Activated T-helper 2 cell treated with anti-CD3 and anti-CD28 coated beads, Interferon-gamma antibody, Interleukin-2, Interleukin-4, amounts not matched to agents 10 μg/mL and 5 μg/mL and 100 μg/mL, durations not matched to agents 14 hours and 24 hours and 36 hours (primary cell): ENCODE measurements at regions not wholly inside any gene's neighbourhood (a gene's known extent, or its start where the extent isn't known, plus 50 kb on each side); places are given as distances from the start of the nearest gene placed in this dataset.

Experiments used
- DNase-seq: peaks from one replicate; pipeline ENCODE4 v3.0.0; 2021; ENCODE audit warnings: low spot score
- H3K27ac Mint-ChIP-seq: one replicate; pipeline ENCODE4 v1.8.0; 2021; ENCODE audit warnings: mixed read lengths
- H3K27me3 Mint-ChIP-seq: one replicate; pipeline ENCODE4 v1.8.0; 2021; ENCODE audit warnings: low read depth, mixed read lengths
- H3K36me3 Mint-ChIP-seq: one replicate; pipeline ENCODE4 v1.8.0; 2021; ENCODE audit warnings: low read depth, mixed read lengths
- H3K4me1 Mint-ChIP-seq: one replicate; pipeline ENCODE4 v1.8.0; 2021; ENCODE audit warnings: low read depth, mixed read lengths
- H3K4me3 Mint-ChIP-seq: one replicate; pipeline ENCODE4 v1.8.0; 2021; ENCODE audit warnings: low read depth, mild to moderate bottlenecking, moderate library complexity, mixed read lengths
- H3K9me3 Mint-ChIP-seq: one replicate; pipeline ENCODE4 v1.8.0; 2021; ENCODE audit warnings: mixed read lengths
- intact Hi-C: fragments of 100-400 bp; cut with micrococcal nuclease; formaldehyde crosslinking; loops from one replicate; pipeline ENCODE4 v1.15.1; 2023

- Mint-ChIP-seq H3K36me3 (no peaks in the 10 kb centered on the region), H3K27ac (no peak overlapping the region), H3K4me1 (no peaks in the 10 kb centered on the region), H3K4me3 (no peak overlapping the region), H3K9me3 (peaks cover 22% of the 10 kb centered on the region), H3K27me3 (no peaks in the 10 kb centered on the region)
- intact Hi-C loops: no loop called here
- no peak for DNase-seq
These were observed 912.9 kb upstream of the INTU start for GRCh38 chr4:126719852-126720251.

GRCh38 chr4:126725906-126726305, 906.9 kb upstream of the INTU start:
- no peaks in the 10 kb centered on the region for H3K4me1 Mint-ChIP-seq
- intact Hi-C loops: no loop called here
- H3K4me3 Mint-ChIP-seq: no peak overlapping the region
- H3K27ac Mint-ChIP-seq: no peak overlapping the region
- H3K36me3 Mint-ChIP-seq: no peaks in the 10 kb centered on the region
- H3K9me3 Mint-ChIP-seq: peaks cover 11% of the 10 kb centered on the region
- no peak for DNase-seq
- no peaks in the 10 kb centered on the region for H3K27me3 Mint-ChIP-seq

DNA sequence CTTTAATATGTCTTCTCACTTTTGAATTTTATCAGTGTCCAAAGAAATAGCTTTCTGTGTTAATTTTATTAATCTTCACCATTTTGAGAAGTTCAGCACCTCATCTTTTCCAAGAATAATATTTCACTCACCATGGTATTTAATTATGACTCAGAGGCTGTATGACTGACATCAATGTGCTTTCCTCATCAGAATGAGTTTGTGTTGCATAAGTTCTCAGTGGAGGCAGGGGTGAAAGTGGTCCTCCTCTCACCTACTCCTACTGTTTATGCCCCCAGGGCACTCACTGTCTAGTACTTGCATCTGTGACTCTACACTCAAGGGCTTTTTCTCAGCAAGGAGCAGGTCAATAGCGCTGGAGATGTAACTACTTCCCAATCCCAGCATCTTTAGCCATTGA, 905.3 kb upstream of the INTU start:
- H3K4me1 Mint-ChIP-seq: no peaks in the 10 kb centered on the region
- intact Hi-C loops: no loop called here
- no peak overlapping the region for H3K4me3 Mint-ChIP-seq
- no peak for DNase-seq
- peaks cover 8% of the 10 kb centered on the region for H3K9me3 Mint-ChIP-seq
- no peaks in the 10 kb centered on the region for H3K27me3 Mint-ChIP-seq
- no peak overlapping the region for H3K27ac Mint-ChIP-seq
- H3K36me3 Mint-ChIP-seq: no peaks in the 10 kb centered on the region

DNA sequence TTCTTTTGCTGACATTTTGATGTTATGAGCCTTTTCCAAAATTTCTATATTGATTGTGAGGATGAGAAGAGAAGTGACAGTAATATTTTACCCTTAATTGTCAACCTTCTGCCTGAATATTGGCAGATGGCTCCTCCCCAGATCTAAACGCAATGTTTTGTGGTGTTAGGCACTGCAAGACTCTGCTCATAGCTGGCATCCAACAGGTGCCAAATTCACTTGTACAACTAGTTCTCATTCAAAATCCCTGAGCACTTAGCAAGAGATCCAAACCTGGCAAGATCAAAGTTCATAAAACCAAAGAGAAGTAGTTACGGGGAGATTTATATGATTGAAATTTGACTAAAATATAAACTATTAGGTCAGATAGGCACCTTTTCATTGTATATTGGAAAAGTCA, 901.7 kb upstream of the INTU start:
- H3K4me1 Mint-ChIP-seq: no peaks in the 10 kb centered on the region
- peaks cover 4% of the 10 kb centered on the region for H3K9me3 Mint-ChIP-seq
- H3K27me3 Mint-ChIP-seq: no peaks in the 10 kb centered on the region
- H3K36me3 Mint-ChIP-seq: no peaks in the 10 kb centered on the region
- intact Hi-C loops: no loop called here
- H3K27ac Mint-ChIP-seq: no peak overlapping the region
- H3K4me3 Mint-ChIP-seq: no peak overlapping the region
- no peak for DNase-seq

- Mint-ChIP-seq H3K4me1 (no peaks in the 10 kb centered on the region), H3K27ac (no peak overlapping the region), H3K36me3 (no peaks in the 10 kb centered on the region), H3K27me3 (no peaks in the 10 kb centered on the region), H3K4me3 (no peak overlapping the region), H3K9me3 (peaks cover 4% of the 10 kb centered on the region)
- no peak for DNase-seq
- intact Hi-C loops: no loop called here
These were observed 899.5 kb upstream of the INTU start for GRCh38 chr4:126733301-126733700.

DNA sequence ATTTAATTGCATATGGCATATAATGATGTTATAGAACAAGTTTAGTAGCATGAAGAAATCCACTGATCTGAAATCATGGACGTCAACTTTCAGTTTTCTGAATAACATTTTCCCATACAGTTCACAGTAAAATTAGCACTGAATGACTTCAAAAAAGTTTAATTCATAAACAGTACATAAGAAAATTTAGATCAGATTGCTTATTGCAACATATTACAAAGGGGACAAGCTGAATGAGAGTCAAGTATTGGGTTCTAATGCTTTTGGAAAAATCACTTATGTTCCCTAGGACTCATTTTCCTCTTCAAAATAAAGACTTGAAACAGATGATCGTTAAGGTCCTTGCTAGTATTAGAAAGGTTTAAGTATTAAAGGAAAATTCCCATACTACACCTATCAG, 898.3 kb upstream of the INTU start:
- no peaks in the 10 kb centered on the region for H3K36me3 Mint-ChIP-seq
- intact Hi-C loops: no loop called here
- no peak overlapping the region for H3K4me3 Mint-ChIP-seq
- H3K27ac Mint-ChIP-seq: no peak overlapping the region
- DNase-seq: no peak
- H3K27me3 Mint-ChIP-seq: no peaks in the 10 kb centered on the region
- no peaks in the 10 kb centered on the region for H3K4me1 Mint-ChIP-seq
- peaks cover 4% of the 10 kb centered on the region for H3K9me3 Mint-ChIP-seq

GRCh38 chr4:126735294-126736132, 897.2 kb upstream of the INTU start:
- intact Hi-C loops: no loop called here
- Mint-ChIP-seq H3K27ac (no peak overlapping the region), H3K9me3 (peaks cover 5% of the 10 kb centered on the region)

GRCh38 chr4:126736133-126736518, 896.6 kb upstream of the INTU start:
- H3K27me3 Mint-ChIP-seq: no peaks in the 10 kb centered on the region
- H3K9me3 Mint-ChIP-seq: peaks cover 6% of the 10 kb centered on the region
- intact Hi-C loops: no loop called here
- H3K4me3 Mint-ChIP-seq: no peak overlapping the region
- no peaks in the 10 kb centered on the region for H3K36me3 Mint-ChIP-seq
- no peak overlapping the region for H3K27ac Mint-ChIP-seq
- no peaks in the 10 kb centered on the region for H3K4me1 Mint-ChIP-seq
- no peak for DNase-seq

More at GRCh38 chr4:126735294-126736132, 897.2 kb upstream of the INTU start:
- Mint-ChIP-seq H3K4me1 (no peaks in the 10 kb centered on the region), H3K4me3 (no peak overlapping the region), H3K27me3 (no peaks in the 10 kb centered on the region), H3K36me3 (no peaks in the 10 kb centered on the region)
- no peak for DNase-seq

DNA sequence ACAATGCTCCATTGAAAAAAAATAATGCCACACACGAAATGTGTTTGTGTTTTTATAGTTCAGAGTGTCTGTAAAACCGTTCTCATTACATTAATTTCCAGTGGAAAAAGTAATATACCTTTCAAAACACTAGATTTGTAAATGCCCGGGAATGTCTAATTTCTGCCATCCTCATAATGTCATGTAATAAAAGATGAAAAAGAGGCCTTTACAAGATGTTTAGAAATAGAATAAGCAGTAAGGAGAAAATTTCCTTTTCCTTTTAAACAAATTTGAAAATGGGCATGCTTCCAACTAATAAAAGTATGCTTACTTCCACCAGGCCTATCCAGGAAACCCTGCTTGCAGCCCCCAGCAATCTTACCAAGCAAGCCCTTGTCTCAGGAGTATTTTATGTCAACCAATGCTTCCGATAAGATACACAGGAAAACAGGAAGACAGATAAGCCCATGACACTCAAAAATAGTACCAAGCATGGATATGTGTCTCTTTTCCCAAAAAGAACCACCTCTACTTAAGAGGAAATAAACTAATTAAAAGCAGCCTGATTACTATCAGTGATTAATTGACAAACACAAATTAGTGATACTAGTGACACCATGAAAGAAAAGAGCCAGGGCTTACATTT, 894.7 kb upstream of the INTU start:
- no peak for DNase-seq
- Mint-ChIP-seq H3K4me1 (no peaks in the 10 kb centered on the region), H3K27ac (no peak overlapping the region), H3K27me3 (no peaks in the 10 kb centered on the region), H3K9me3 (peaks cover 4% of the 10 kb centered on the region), H3K36me3 (no peaks in the 10 kb centered on the region), H3K4me3 (no peak overlapping the region)
- intact Hi-C loops: no loop called here

DNA sequence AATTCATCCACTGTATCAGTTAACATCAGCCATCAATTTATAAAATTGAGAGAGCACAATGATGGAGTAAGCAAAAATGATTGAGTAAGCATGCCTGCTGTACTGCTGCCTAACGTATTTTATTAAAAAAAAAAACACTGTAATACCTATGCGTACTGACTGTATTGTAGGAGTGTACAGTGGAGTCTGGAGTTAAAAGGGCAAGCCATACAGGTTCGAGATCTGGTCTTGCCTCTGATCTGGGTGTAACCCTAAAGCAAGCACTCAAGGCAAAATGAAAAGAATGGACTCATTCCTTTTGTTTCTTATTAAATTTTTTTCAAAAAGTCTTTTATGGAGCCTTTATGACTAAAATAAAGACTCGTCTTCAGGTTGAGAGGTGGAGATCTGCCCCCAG, 894.2 kb upstream of the INTU start:
- no peaks in the 10 kb centered on the region for H3K4me1 Mint-ChIP-seq
- no peaks in the 10 kb centered on the region for H3K36me3 Mint-ChIP-seq
- H3K4me3 Mint-ChIP-seq: no peak overlapping the region
- intact Hi-C loops: no loop called here
- H3K27me3 Mint-ChIP-seq: no peaks in the 10 kb centered on the region
- no peak overlapping the region for H3K27ac Mint-ChIP-seq
- no peak for DNase-seq
- H3K9me3 Mint-ChIP-seq: peaks cover 4% of the 10 kb centered on the region

GRCh38 chr4:126738926-126739325, 893.8 kb upstream of the INTU start:
- Mint-ChIP-seq H3K4me1 (no peaks in the 10 kb centered on the region), H3K36me3 (no peaks in the 10 kb centered on the region), H3K4me3 (no peak overlapping the region), H3K9me3 (peaks cover 4% of the 10 kb centered on the region), H3K27me3 (no peaks in the 10 kb centered on the region), H3K27ac (no peak overlapping the region)
- intact Hi-C loops: no loop called here
- DNase-seq: no peak

DNA sequence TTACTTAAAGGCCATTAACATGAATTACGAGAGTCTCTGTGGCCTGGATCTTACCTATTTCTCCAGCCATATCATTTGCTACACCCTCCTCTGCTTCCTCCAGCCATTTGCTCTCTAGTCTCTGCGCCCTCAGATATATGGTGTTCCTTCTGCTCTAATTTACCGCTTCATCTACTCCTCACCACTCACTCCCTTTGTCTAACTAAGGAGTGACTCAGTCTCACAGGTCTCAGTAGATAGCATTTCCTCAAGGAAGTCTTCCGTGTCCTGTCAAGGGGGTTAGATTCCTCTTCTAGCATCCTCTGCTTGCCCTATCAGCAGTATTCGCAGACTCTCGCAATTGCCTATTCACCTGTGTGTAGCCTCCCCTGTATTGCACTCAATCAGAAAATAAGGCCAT, 892.1 kb upstream of the INTU start:
- intact Hi-C loops: no loop called here
- Mint-ChIP-seq H3K36me3 (no peaks in the 10 kb centered on the region), H3K4me1 (no peaks in the 10 kb centered on the region), H3K9me3 (peaks cover 7% of the 10 kb centered on the region), H3K4me3 (no peak overlapping the region), H3K27me3 (no peaks in the 10 kb centered on the region), H3K27ac (no peak overlapping the region)
- DNase-seq: no peak

DNA sequence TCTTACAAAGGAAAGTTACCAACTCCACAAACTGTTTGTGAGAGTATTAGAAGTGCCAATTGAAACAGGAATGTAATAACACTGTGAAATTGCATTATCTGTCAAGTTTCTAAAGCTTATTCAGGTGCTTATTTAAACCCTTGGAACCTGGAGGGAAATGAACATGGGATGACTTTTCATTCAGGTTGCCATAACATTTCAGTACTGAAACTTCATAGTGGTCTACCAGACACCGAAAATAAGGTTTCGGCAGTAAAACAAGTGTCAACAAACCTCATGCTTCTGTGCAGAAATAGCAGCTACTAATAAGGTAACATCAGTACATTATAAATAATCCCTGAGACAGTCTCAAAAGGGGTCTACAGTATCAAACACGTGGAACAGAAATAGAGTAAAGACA, 890.7 kb upstream of the INTU start:
- no peak overlapping the region for H3K4me3 Mint-ChIP-seq
- H3K36me3 Mint-ChIP-seq: no peaks in the 10 kb centered on the region
- intact Hi-C loops: no loop called here
- peaks cover 19% of the 10 kb centered on the region for H3K9me3 Mint-ChIP-seq
- DNase-seq: no peak
- no peak overlapping the region for H3K27ac Mint-ChIP-seq
- no peaks in the 10 kb centered on the region for H3K27me3 Mint-ChIP-seq
- H3K4me1 Mint-ChIP-seq: no peaks in the 10 kb centered on the region
